ENCODE measurements at regions not wholly inside any gene's neighbourhood (a gene's known extent, or its start where the extent isn't known, plus 50 kb on each side); places are given as distances from the start of the nearest gene placed in this dataset.

- TF ChIP-seq ZFX (IDR thresholded peaks at IDR 0.05; ENCODE audit: borderline replicate concordance) (no peak), CTCF (IDR thresholded peaks at IDR 0.05) (no peak)
- H3K27ac ChIP-seq = no peak overlapping the region
Measured at GRCh38 chr10:29962166-29962850, 97.1 kb downstream of the JCAD start.

- H3K27ac ChIP-seq = no peak overlapping the region
- no peak for TF ChIP-seq CTCF (IDR thresholded peaks at IDR 0.05)
- TF ChIP-seq ZFX (IDR thresholded peaks at IDR 0.05; ENCODE audit: borderline replicate concordance) = no peak
Measured at GRCh38 chr10:29961351-29961750, 98.0 kb downstream of the JCAD start.

GRCh38 chr10:29960261-29960660 lies 99.1 kb downstream of the JCAD start:
- no peak overlapping the region for H3K27ac ChIP-seq
- no peak for TF ChIP-seq ZFX (IDR thresholded peaks at IDR 0.05; ENCODE audit: borderline replicate concordance)
- TF ChIP-seq CTCF (IDR thresholded peaks at IDR 0.05) = no peak

- TF ChIP-seq ZFX (IDR thresholded peaks at IDR 0.05; ENCODE audit: borderline replicate concordance) (no peak), CTCF (IDR thresholded peaks at IDR 0.05) (no peak)
- no peak overlapping the region for H3K27ac ChIP-seq
Measured at GRCh38 chr10:29959586-29959985, 99.8 kb downstream of the JCAD start.

GRCh38 chr10:29958440-29958839 lies 100.9 kb downstream of the JCAD start:
- H3K27ac ChIP-seq = no peak overlapping the region
- TF ChIP-seq ZFX (IDR thresholded peaks at IDR 0.05; ENCODE audit: borderline replicate concordance) (no peak), CTCF (IDR thresholded peaks at IDR 0.05) (no peak)

- H3K27ac ChIP-seq = no peak overlapping the region
- TF ChIP-seq CTCF (IDR thresholded peaks at IDR 0.05) (no peak), ZFX (IDR thresholded peaks at IDR 0.05; ENCODE audit: borderline replicate concordance) (no peak)
Measured at GRCh38 chr10:29957907-29958331, 101.5 kb downstream of the JCAD start.

- H3K27ac ChIP-seq = no peak overlapping the region
- TF ChIP-seq ZFX (IDR thresholded peaks at IDR 0.05; ENCODE audit: borderline replicate concordance) (no peak), CTCF (IDR thresholded peaks at IDR 0.05) (no peak)
Measured at GRCh38 chr10:29957236-29957635, 102.2 kb downstream of the JCAD start.
